DND-41 (cell line): ENCODE measurements at regions not wholly inside any gene's neighbourhood (a gene's known extent, or its start where the extent isn't known, plus 50 kb on each side); places are given as distances from the start of the nearest gene placed in this dataset.

Experiments
- ATAC-seq: fragments of 200-7000 bp; cut with Tn5 transposase; 3 replicates; pipeline ENCODE4 v1.9.1; 2021; ENCODE audit warnings: low read depth; ENCODE audit not compliant: insufficient read depth
- DNase-seq: peaks from one replicate; pipeline ENCODE4 v3.0.0-alpha.2; 2020
- H2AFZ ChIP-seq: 2 replicates; pipeline ENCODE4 v1.6.0; 2012; ENCODE audit warnings: low read depth, low read length
- H3K27ac ChIP-seq: 2 replicates; pipeline ENCODE4 v1.5.1; 2012; ENCODE audit warnings: low read length, inconsistent platforms
- H3K27me3 ChIP-seq: fragments of 200-600 bp; sonication (generic); 2 replicates; pipeline ENCODE4 v1.6.0; 2012; ENCODE audit warnings: low read length, mild to moderate bottlenecking, inconsistent platforms; ENCODE audit not compliant: insufficient read depth, poor library complexity
- H3K36me3 ChIP-seq: 2 replicates; pipeline ENCODE4 v1.5.1; 2012; ENCODE audit warnings: low read length, inconsistent platforms; ENCODE audit not compliant: insufficient read depth
- H3K4me1 ChIP-seq: 2 replicates; pipeline ENCODE4 v1.5.1; 2012; ENCODE audit warnings: mild to moderate bottlenecking, low read length; ENCODE audit not compliant: insufficient read depth
- H3K4me2 ChIP-seq: 2 replicates; pipeline ENCODE4 v1.6.0; 2012; ENCODE audit warnings: mild to moderate bottlenecking, moderate library complexity, low read length, inconsistent platforms; ENCODE audit not compliant: insufficient read depth
- H3K4me3 ChIP-seq, 2 experiments: fragments of 200-600 bp in 1 of 2; shearing (Covaris generic) in 1 of 2; 2 replicates each; pipeline ENCODE4 v1.5.1; 2012 to 2016; ENCODE audit warnings: inconsistent platforms in 2 of 2, low read length in 2 of 2, mild to moderate bottlenecking in 2 of 2, low read depth in 1 of 2, moderate library complexity in 1 of 2
- H3K79me2 ChIP-seq: 2 replicates; pipeline ENCODE4 v1.6.0; 2012; ENCODE audit warnings: low read length, inconsistent platforms; ENCODE audit not compliant: insufficient read depth
- H3K9ac ChIP-seq: 2 replicates; pipeline ENCODE4 v1.6.0; 2012; ENCODE audit warnings: low read depth, mild to moderate bottlenecking, inconsistent platforms, low read length, moderate library complexity
- H3K9me3 ChIP-seq: 2 replicates; pipeline ENCODE4 v1.5.1; 2012; ENCODE audit warnings: low read length, moderate library complexity, mild to moderate bottlenecking, inconsistent platforms; ENCODE audit not compliant: insufficient read depth, severe bottlenecking
- H4K20me1 ChIP-seq: 2 replicates; pipeline ENCODE4 v1.6.0; 2012; ENCODE audit warnings: low read length; ENCODE audit not compliant: insufficient read depth
- CTCF ChIP-seq: IDR thresholded peaks from 2 replicates; pipeline ENCODE4 v1.5.1; 2012; ENCODE audit warnings: borderline replicate concordance, low read length, moderate library complexity, mild to moderate bottlenecking; ENCODE audit not compliant: poor library complexity, severe bottlenecking; ENCODE audit errors: extremely low read depth
- EZH2 ChIP-seq: IDR thresholded peaks from 3 replicates; pipeline ENCODE4 v1.6.1; 2012; ENCODE audit warnings: borderline replicate concordance, low read depth, mild to moderate bottlenecking, moderate library complexity, low read length, inconsistent platforms; ENCODE audit not compliant: severe bottlenecking

- no peak overlapping the region for H3K27ac ChIP-seq
- no peak for TF ChIP-seq EZH2
- no peak for TF ChIP-seq CTCF
- H3K4me2 ChIP-seq: no peak overlapping the region
- H3K4me3 ChIP-seq: no peak overlapping the region
- no peaks in the 10 kb centered on the region for H4K20me1 ChIP-seq
- no peaks in the 10 kb centered on the region for H3K27me3 ChIP-seq
- no peak overlapping the region for H2AFZ ChIP-seq
- ATAC-seq: no peak
- H3K9me3 ChIP-seq: no peaks in the 10 kb centered on the region
- H3K4me1 ChIP-seq: peaks cover 26% of the 10 kb centered on the region
- no peak for DNase-seq
- no peaks in the 10 kb centered on the region for H3K36me3 ChIP-seq
- no peak overlapping the region for H3K9ac ChIP-seq
- H3K79me2 ChIP-seq: no peaks in the 10 kb centered on the region
Measured at GRCh38 chr10:8138471-8138870, 84.0 kb downstream of the GATA3 start.

GRCh38 chr10:8144496-8144895 is 90.0 kb downstream of the GATA3 start:
- H3K36me3 ChIP-seq: no peaks in the 10 kb centered on the region
- H3K4me1 ChIP-seq: no peaks in the 10 kb centered on the region
- H3K79me2 ChIP-seq: no peaks in the 10 kb centered on the region
- no peak overlapping the region for H3K4me3 ChIP-seq
- no peaks in the 10 kb centered on the region for H3K9me3 ChIP-seq
- no peak overlapping the region for H3K27ac ChIP-seq
- no peak overlapping the region for H3K4me2 ChIP-seq
- H4K20me1 ChIP-seq: no peaks in the 10 kb centered on the region
- no peak overlapping the region for H3K9ac ChIP-seq
- no peaks in the 10 kb centered on the region for H3K27me3 ChIP-seq
- no peak for ATAC-seq
- no peak for DNase-seq
- H2AFZ ChIP-seq: no peak overlapping the region
- no peak for TF ChIP-seq EZH2
- no peak for TF ChIP-seq CTCF

- no peaks in the 10 kb centered on the region for H4K20me1 ChIP-seq
- no peaks in the 10 kb centered on the region for H3K9me3 ChIP-seq
- DNase-seq: no peak
- no peak overlapping the region for H3K4me3 ChIP-seq
- H3K36me3 ChIP-seq: no peaks in the 10 kb centered on the region
- no peak for ATAC-seq
- H2AFZ ChIP-seq: no peak overlapping the region
- no peaks in the 10 kb centered on the region for H3K4me1 ChIP-seq
- no peaks in the 10 kb centered on the region for H3K79me2 ChIP-seq
- H3K9ac ChIP-seq: no peak overlapping the region
- TF ChIP-seq EZH2: no peak
- TF ChIP-seq CTCF: no peak
- H3K4me2 ChIP-seq: no peak overlapping the region
- no peaks in the 10 kb centered on the region for H3K27me3 ChIP-seq
- no peak overlapping the region for H3K27ac ChIP-seq
Measured at GRCh38 chr10:8146650-8147049, 92.2 kb downstream of the GATA3 start.

GRCh38 chr10:8149991-8150390 is 95.5 kb downstream of the GATA3 start:
- no peaks in the 10 kb centered on the region for H4K20me1 ChIP-seq
- no peak overlapping the region for H3K4me2 ChIP-seq
- no peaks in the 10 kb centered on the region for H3K79me2 ChIP-seq
- no peak overlapping the region for H3K4me3 ChIP-seq
- no peak overlapping the region for H2AFZ ChIP-seq
- H3K9ac ChIP-seq: no peak overlapping the region
- no peaks in the 10 kb centered on the region for H3K27me3 ChIP-seq
- H3K27ac ChIP-seq: no peak overlapping the region
- DNase-seq: no peak
- H3K4me1 ChIP-seq: peaks cover 12% of the 10 kb centered on the region
- ATAC-seq: no peak
- H3K9me3 ChIP-seq: no peaks in the 10 kb centered on the region
- no peaks in the 10 kb centered on the region for H3K36me3 ChIP-seq
- TF ChIP-seq CTCF: no peak
- no peak for TF ChIP-seq EZH2
